ENCODE measurements at regions not wholly inside any gene's neighbourhood (a gene's known extent, or its start where the extent isn't known, plus 50 kb on each side); places are given as distances from the start of the nearest gene placed in this dataset.

GRCh38 chr18:79616651-79617510 is 62.7 kb upstream of the CTDP1 start:
- no peaks in the 10 kb centered on the region for H3K27me3 ChIP-seq
- no peak for DNase-seq
- intact Hi-C loops (cut with DNase I), result no loop called here
- H3K9me3 ChIP-seq, result no peaks in the 10 kb centered on the region
- 54 to 81% methylated on average over 36 to 45 of the region's 89 CpGs for WGBS, 2 donors
- H3K36me3 ChIP-seq, result no peaks in the 10 kb centered on the region
- peaks cover 6% of the 10 kb centered on the region in 2 donors for H3K4me1 ChIP-seq
- no peak overlapping the region for H3K27ac ChIP-seq
- TF ChIP-seq POLR2A (IDR thresholded peaks at IDR 0.05), result no peak
- no peak for TF ChIP-seq CTCF (IDR thresholded peaks at IDR 0.05)
- no peak overlapping the region for H3K4me3 ChIP-seq (replicated peaks in 1 of 3)

GRCh38 chr18:79617511-79618500 is 61.8 kb upstream of the CTDP1 start:
- Histone ChIP-seq H3K36me3 (no peaks in the 10 kb centered on the region), H3K4me3 (replicated peaks in 1 of 3) (no peak overlapping the region), H3K27ac (no peak overlapping the region), H3K9me3 (no peaks in the 10 kb centered on the region), H3K27me3 (no peaks in the 10 kb centered on the region), H3K4me1 (peaks cover 6% of the 10 kb centered on the region in 2 donors)
- intact Hi-C loops (cut with DNase I), result no loop called here
- TF ChIP-seq CTCF (IDR thresholded peaks at IDR 0.05) (no peak), POLR2A (IDR thresholded peaks at IDR 0.05) (no peak)
- WGBS, 2 donors, result 79 to 84% methylated on average over 36 to 59 of the region's 79 CpGs
- DNase-seq, result no peak

- TF ChIP-seq POLR2A (IDR thresholded peaks at IDR 0.05), result no peak
- TF ChIP-seq CTCF (IDR thresholded peaks at IDR 0.05), result no peak
- H3K4me1 ChIP-seq, result peaks cover 11 to 14% of the 10 kb centered on the region in 2 donors
- DNase-seq, result no peak
These were observed 58.9 kb upstream of the CTDP1 start for GRCh38 chr18:79620576-79621165.

GRCh38 chr18:79621501-79621900 is 58.1 kb upstream of the CTDP1 start:
- 89 to 93% methylated on average over 10 of the region's 14 CpGs for WGBS, 2 donors
- DNase-seq, result no peak
- H3K36me3 ChIP-seq, result no peaks in the 10 kb centered on the region
- intact Hi-C loops (cut with DNase I), result no loop called here
- no peak for TF ChIP-seq CTCF (IDR thresholded peaks at IDR 0.05)
- no peak for TF ChIP-seq POLR2A (IDR thresholded peaks at IDR 0.05)
- no peaks in the 10 kb centered on the region for H3K27me3 ChIP-seq
- H3K4me1 ChIP-seq, result peaks cover 10 to 14% of the 10 kb centered on the region in 2 donors
- H3K4me3 ChIP-seq (replicated peaks in 1 of 3), result no peak overlapping the region
- H3K27ac ChIP-seq, result no peak overlapping the region
- no peaks in the 10 kb centered on the region for H3K9me3 ChIP-seq

More at GRCh38 chr18:79620576-79621165, 58.9 kb upstream of the CTDP1 start:
- Histone ChIP-seq H3K27me3 (no peaks in the 10 kb centered on the region), H3K27ac (no peak overlapping the region), H3K9me3 (no peaks in the 10 kb centered on the region), H3K4me3 (replicated peaks in 1 of 3) (no peak overlapping the region), H3K36me3 (no peaks in the 10 kb centered on the region)
- intact Hi-C loops (cut with DNase I), result no loop called here
- WGBS, 2 donors, result 75 to 79% methylated on average over 20 of the region's 20 CpGs

Measured in thyroid gland (tissue), 4 donors.